Body of pancreas (tissue), 4 donors: ENCODE measurements at regions not wholly inside any gene's neighbourhood (a gene's known extent, or its start where the extent isn't known, plus 50 kb on each side); places are given as distances from the start of the nearest gene placed in this dataset.

Experiments used
- POLR2A ChIP-seq, 3 donors: fragments of 450-650 bp; IDR thresholded peaks; one replicate each; pipeline ENCODE4 v1.6.1; 2016; ENCODE audit warnings: antibody characterized with exemption in 3 of 3, mild to moderate bottlenecking in 2 of 3
- TF ChIP-seq, protein P1 (sequence below), 7 experiments: fragments of 450-650 bp in 4 of 7; fragments of 200-600 bp in 3 of 7; sonication (generic) in 3 of 7; IDR thresholded peaks; one replicate each; pipeline ENCODE4 v1.5.1; 2016 to 2019; ENCODE audit warnings: antibody characterized with exemption in 7 of 7

DNA sequence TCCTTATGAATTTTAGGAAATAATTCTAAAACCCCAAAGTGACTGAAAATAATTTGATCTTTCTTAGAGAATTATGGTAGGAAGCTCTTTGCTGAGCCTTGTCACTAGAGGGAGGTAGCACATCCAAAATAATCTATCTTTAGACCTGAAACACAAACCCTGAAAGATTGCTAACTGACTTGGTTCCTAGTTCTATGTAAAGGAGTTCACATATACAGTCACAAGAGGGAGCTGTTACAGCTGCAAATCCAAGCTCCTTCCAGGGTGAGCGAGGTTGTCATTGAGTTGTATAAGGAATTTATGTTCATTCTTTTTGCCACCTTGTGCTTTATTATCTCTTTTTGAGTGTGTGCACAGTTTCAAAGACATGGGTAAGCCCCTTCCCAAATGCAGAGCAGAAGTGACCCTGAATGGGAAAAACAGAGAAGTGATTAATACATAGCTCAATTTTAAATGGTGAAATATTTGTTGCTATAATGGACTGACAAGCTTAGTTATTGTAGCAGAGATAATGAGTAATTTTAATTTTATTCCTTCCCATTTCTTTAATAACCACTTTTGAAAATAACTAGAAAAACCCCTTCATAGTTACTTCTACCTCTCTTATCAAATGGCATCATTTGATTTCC, 387.9 kb downstream of the DAD1 start:
- TF ChIP-seq, protein P1, sequence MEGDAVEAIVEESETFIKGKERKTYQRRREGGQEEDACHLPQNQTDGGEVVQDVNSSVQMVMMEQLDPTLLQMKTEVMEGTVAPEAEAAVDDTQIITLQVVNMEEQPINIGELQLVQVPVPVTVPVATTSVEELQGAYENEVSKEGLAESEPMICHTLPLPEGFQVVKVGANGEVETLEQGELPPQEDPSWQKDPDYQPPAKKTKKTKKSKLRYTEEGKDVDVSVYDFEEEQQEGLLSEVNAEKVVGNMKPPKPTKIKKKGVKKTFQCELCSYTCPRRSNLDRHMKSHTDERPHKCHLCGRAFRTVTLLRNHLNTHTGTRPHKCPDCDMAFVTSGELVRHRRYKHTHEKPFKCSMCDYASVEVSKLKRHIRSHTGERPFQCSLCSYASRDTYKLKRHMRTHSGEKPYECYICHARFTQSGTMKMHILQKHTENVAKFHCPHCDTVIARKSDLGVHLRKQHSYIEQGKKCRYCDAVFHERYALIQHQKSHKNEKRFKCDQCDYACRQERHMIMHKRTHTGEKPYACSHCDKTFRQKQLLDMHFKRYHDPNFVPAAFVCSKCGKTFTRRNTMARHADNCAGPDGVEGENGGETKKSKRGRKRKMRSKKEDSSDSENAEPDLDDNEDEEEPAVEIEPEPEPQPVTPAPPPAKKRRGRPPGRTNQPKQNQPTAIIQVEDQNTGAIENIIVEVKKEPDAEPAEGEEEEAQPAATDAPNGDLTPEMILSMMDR (IDR thresholded peaks at IDR 0.05): peak in 4 of 7 experiments; percentile 13 to 39 (median 30)
- no peak for TF ChIP-seq POLR2A (IDR thresholded peaks at IDR 0.05)
